BLaER1 (cell line): ENCODE measurements at regions not wholly inside any gene's neighbourhood (a gene's known extent, or its start where the extent isn't known, plus 50 kb on each side); places are given as distances from the start of the nearest gene placed in this dataset.

ENCODE experiments used
- H3K27ac ChIP-seq: shearing (Covaris generic); formaldehyde crosslinking; 2 replicates; pipeline ENCODE4 v1.8.1; 2022
- H3K27me3 ChIP-seq: shearing (Covaris generic); formaldehyde crosslinking; 2 replicates; pipeline ENCODE4 v1.8.1; 2022
- H3K36me3 ChIP-seq: shearing (Covaris generic); formaldehyde crosslinking; 2 replicates; pipeline ENCODE4 v1.8.1; 2022
- H3K4me1 ChIP-seq: shearing (Covaris generic); formaldehyde crosslinking; 2 replicates; pipeline ENCODE4 v1.8.1; 2022
- H3K4me2 ChIP-seq: shearing (Covaris generic); formaldehyde crosslinking; 2 replicates; pipeline ENCODE4 v1.8.1; 2022
- H3K4me3 ChIP-seq: shearing (Covaris generic); formaldehyde crosslinking; 2 replicates; pipeline ENCODE4 v1.8.1; 2022
- H3K9ac ChIP-seq: shearing (Covaris generic); formaldehyde crosslinking; 2 replicates; pipeline ENCODE4 v1.8.1; 2022
- H3K9me3 ChIP-seq: shearing (Covaris generic); formaldehyde crosslinking; 2 replicates; pipeline ENCODE4 v1.8.1; 2022
- H4K20me1 ChIP-seq: shearing (Covaris generic); formaldehyde crosslinking; 2 replicates; pipeline ENCODE4 v1.8.1; 2022
- Cebpa-rat ChIP-seq: shearing (Covaris generic); IDR thresholded peaks from 2 replicates; pipeline ENCODE4 v1.8.1; 2022

DNA sequence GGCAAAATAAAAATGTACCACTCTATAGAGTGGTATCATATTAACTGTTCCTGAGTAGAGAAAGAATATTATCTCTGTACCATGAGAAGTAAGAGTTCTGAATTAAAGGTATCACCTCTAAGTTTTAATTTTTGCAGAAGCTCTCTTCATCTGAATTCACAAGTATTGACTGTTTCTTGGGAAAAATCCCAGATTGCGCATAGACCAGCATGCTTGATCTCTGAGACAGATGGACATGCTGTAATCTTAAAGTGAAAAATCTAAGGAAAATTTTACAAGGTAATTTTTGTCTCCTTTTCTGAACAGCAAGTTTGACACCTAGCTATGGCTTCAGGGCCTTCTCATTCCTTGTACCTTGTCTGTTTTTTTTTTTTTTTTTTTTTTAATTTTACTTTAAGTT lies 1050.7 kb upstream of the RBFOX1 start:
- Histone ChIP-seq H3K4me2 (no peak overlapping the region), H4K20me1 (no peaks in the 10 kb centered on the region), H3K27me3 (no peaks in the 10 kb centered on the region), H3K4me3 (no peak overlapping the region), H3K27ac (no peak overlapping the region), H3K9me3 (no peaks in the 10 kb centered on the region), H3K9ac (no peak overlapping the region), H3K36me3 (no peaks in the 10 kb centered on the region), H3K4me1 (no peaks in the 10 kb centered on the region)
- no peak for TF ChIP-seq Cebpa-rat

DNA sequence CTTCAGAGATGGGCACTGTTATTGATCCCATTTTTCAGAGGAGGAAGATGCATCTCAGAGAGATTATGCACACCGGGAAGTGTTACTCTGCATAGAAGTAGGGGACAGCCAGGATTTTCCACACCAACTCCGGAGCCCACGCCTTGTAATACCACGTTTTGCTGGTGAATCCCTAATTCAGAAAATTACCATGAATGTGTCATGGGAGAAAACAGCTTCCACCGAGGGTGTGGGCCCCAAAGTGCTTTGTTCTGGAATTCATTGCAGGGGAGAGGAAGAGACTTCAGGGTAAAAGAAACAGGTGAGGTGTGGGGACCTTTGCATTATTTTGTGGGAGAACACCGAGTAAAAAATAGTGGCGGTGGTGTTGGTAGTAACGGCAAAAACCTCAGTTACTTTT lies 1051.4 kb upstream of the RBFOX1 start:
- Histone ChIP-seq H3K36me3 (no peaks in the 10 kb centered on the region), H3K4me2 (no peak overlapping the region), H3K9ac (no peak overlapping the region), H3K27ac (no peak overlapping the region), H3K4me3 (no peak overlapping the region), H4K20me1 (no peaks in the 10 kb centered on the region), H3K9me3 (no peaks in the 10 kb centered on the region), H3K4me1 (no peaks in the 10 kb centered on the region), H3K27me3 (no peaks in the 10 kb centered on the region)
- no peak for TF ChIP-seq Cebpa-rat

GRCh38 chr16:6280055-6280454 lies 1052.6 kb upstream of the RBFOX1 start:
- Histone ChIP-seq H3K4me1 (no peaks in the 10 kb centered on the region), H3K9me3 (no peaks in the 10 kb centered on the region), H3K4me2 (no peak overlapping the region), H3K4me3 (no peak overlapping the region), H3K9ac (no peak overlapping the region), H4K20me1 (no peaks in the 10 kb centered on the region), H3K36me3 (no peaks in the 10 kb centered on the region), H3K27me3 (no peaks in the 10 kb centered on the region), H3K27ac (no peak overlapping the region)
- TF ChIP-seq Cebpa-rat = no peak

DNA sequence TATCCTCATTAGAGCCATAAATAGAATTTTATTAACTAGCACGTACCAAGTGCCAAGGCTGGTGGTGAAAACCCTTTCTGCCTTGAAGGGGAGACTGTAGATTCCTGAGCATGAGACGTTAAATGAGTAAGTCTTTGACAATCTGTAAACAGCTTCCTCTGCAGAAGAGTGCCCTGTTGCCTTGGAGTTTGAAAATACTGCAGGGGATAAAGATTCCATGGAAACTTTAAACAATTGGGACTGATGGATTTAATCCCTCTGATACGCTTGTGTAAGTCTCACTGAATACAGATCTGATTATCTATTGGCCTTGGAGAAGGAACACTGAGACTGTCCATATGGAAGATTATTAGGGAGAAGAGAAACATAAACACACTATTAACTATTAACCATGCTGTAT lies 1053.4 kb upstream of the RBFOX1 start:
- Histone ChIP-seq H3K4me3 (no peak overlapping the region), H3K27ac (no peak overlapping the region), H4K20me1 (no peaks in the 10 kb centered on the region), H3K9me3 (no peaks in the 10 kb centered on the region), H3K27me3 (no peaks in the 10 kb centered on the region), H3K36me3 (no peaks in the 10 kb centered on the region), H3K9ac (no peak overlapping the region), H3K4me2 (no peak overlapping the region), H3K4me1 (no peaks in the 10 kb centered on the region)
- TF ChIP-seq Cebpa-rat = no peak

DNA sequence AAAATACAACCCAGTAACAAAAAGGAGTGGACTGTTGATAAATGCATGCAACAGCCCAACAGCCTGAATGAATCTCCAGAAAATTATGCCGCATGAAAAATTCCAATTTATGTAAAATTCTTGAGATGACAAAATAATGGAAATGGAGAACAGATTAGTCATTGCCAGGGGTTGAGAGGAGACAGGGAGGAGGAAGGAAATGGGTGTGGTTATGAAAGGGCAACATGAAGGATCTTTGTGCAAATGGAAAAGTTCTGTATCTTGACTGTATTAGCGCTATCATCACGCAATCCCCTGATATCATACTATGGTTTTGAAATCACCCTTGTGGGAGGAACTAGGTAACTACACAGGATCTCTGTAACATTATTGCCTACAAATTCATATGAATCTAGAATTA lies 1058.3 kb upstream of the RBFOX1 start:
- Histone ChIP-seq H3K9ac (no peak overlapping the region), H3K27ac (no peak overlapping the region), H3K27me3 (no peaks in the 10 kb centered on the region), H3K4me1 (no peaks in the 10 kb centered on the region), H3K9me3 (no peaks in the 10 kb centered on the region), H3K4me3 (no peak overlapping the region), H3K36me3 (no peaks in the 10 kb centered on the region), H3K4me2 (no peak overlapping the region), H4K20me1 (no peaks in the 10 kb centered on the region)
- no peak for TF ChIP-seq Cebpa-rat

- H3K36me3 ChIP-seq = no peaks in the 10 kb centered on the region
- no peak for TF ChIP-seq Cebpa-rat
- no peak overlapping the region for H3K27ac ChIP-seq
- no peaks in the 10 kb centered on the region for H3K9me3 ChIP-seq
- no peaks in the 10 kb centered on the region for H3K27me3 ChIP-seq
- H3K4me3 ChIP-seq = no peak overlapping the region
- H4K20me1 ChIP-seq = no peaks in the 10 kb centered on the region
- no peaks in the 10 kb centered on the region for H3K4me1 ChIP-seq
- no peak overlapping the region for H3K9ac ChIP-seq
- H3K4me2 ChIP-seq = no peak overlapping the region
Observed at GRCh38 chr16:6267682-6268081, 1065.0 kb upstream of the RBFOX1 start.

DNA sequence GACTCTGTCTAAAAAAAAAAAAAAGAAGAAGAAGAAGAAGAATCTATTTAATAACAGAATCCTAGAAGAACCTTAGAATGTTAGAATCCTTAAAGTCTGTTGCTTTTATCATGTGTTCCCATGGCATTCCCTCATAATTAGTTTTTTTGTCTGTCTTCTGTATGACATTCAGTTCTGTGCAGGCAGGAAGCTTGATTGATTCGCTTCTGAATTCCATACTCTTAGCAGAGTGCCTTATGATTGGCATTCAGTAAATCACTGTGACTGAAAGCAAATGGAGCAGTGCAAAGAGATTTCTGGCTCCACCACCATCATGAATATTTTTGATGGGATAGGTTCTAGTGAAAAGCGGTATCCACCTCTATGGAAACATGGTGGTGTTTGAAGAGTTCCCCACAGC lies 1065.9 kb upstream of the RBFOX1 start:
- Histone ChIP-seq H3K9me3 (no peaks in the 10 kb centered on the region), H3K9ac (no peak overlapping the region), H3K36me3 (no peaks in the 10 kb centered on the region), H4K20me1 (no peaks in the 10 kb centered on the region), H3K27ac (no peak overlapping the region), H3K4me2 (no peak overlapping the region), H3K4me3 (no peak overlapping the region), H3K27me3 (no peaks in the 10 kb centered on the region), H3K4me1 (no peaks in the 10 kb centered on the region)
- no peak for TF ChIP-seq Cebpa-rat

DNA sequence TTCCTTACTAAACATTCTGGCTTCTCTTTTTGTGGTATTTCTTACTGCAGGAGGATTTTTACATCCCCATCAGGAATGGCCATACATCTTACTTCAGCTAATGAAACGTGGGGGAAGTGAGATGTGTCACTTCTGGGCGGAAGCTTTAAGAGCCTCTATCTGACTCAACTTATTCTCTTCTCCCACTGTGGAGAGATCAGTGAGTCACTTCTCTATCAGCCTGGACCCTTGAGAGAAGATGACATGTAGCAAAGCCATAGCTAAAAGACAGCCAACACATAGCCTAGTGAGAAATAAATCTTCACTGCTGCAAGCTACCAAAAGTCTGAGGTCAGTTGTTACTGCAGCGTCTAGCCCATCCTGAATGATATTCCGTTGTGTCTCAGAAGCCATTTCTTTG lies 1066.7 kb upstream of the RBFOX1 start:
- H4K20me1 ChIP-seq = no peaks in the 10 kb centered on the region
- H3K36me3 ChIP-seq = no peaks in the 10 kb centered on the region
- H3K4me1 ChIP-seq = no peaks in the 10 kb centered on the region
- H3K9me3 ChIP-seq = no peaks in the 10 kb centered on the region
- H3K27me3 ChIP-seq = no peaks in the 10 kb centered on the region
- TF ChIP-seq Cebpa-rat = no peak
- H3K4me2 ChIP-seq = no peak overlapping the region
- no peak overlapping the region for H3K9ac ChIP-seq
- no peak overlapping the region for H3K4me3 ChIP-seq
- H3K27ac ChIP-seq = no peak overlapping the region

DNA sequence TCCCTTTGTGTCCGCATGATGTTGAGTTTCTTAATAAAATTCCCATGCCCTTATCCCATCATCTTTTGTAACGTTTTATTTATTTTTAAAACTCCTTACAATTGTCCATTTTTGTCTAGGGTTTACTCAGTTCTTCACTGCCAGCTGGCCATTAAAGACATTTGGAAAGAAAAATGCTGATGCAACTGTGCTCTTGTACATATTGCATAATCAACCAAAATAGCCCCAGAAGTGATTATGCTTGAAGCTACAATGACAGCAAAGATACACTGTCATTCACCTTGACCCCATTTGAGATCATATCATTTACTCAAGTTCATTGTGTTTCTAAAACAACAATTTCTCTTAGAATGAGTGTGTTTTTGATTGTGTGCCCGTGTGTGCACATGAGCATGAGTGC lies 1074.6 kb upstream of the RBFOX1 start:
- no peak overlapping the region for H3K4me3 ChIP-seq
- no peaks in the 10 kb centered on the region for H3K4me1 ChIP-seq
- H3K9ac ChIP-seq = no peak overlapping the region
- H3K4me2 ChIP-seq = no peak overlapping the region
- no peaks in the 10 kb centered on the region for H3K27me3 ChIP-seq
- H4K20me1 ChIP-seq = no peaks in the 10 kb centered on the region
- TF ChIP-seq Cebpa-rat = no peak
- H3K36me3 ChIP-seq = no peaks in the 10 kb centered on the region
- H3K27ac ChIP-seq = no peak overlapping the region
- H3K9me3 ChIP-seq = no peaks in the 10 kb centered on the region

- no peak overlapping the region for H3K27ac ChIP-seq
- no peaks in the 10 kb centered on the region for H4K20me1 ChIP-seq
- H3K36me3 ChIP-seq = no peaks in the 10 kb centered on the region
- no peak for TF ChIP-seq Cebpa-rat
- H3K9me3 ChIP-seq = no peaks in the 10 kb centered on the region
- no peak overlapping the region for H3K4me2 ChIP-seq
- H3K4me1 ChIP-seq = no peaks in the 10 kb centered on the region
- no peak overlapping the region for H3K9ac ChIP-seq
- H3K27me3 ChIP-seq = no peaks in the 10 kb centered on the region
- H3K4me3 ChIP-seq = no peak overlapping the region
Observed at GRCh38 chr16:6252541-6252940, 1080.1 kb upstream of the RBFOX1 start.

- Histone ChIP-seq H3K36me3 (no peaks in the 10 kb centered on the region), H3K4me1 (no peaks in the 10 kb centered on the region), H3K27ac (no peak overlapping the region), H3K4me3 (no peak overlapping the region), H3K4me2 (no peak overlapping the region), H3K9me3 (no peaks in the 10 kb centered on the region), H4K20me1 (no peaks in the 10 kb centered on the region), H3K27me3 (no peaks in the 10 kb centered on the region), H3K9ac (no peak overlapping the region)
- no peak for TF ChIP-seq Cebpa-rat
Observed at GRCh38 chr16:6250511-6250910, 1082.1 kb upstream of the RBFOX1 start.
